ENCODE measurements at regions not wholly inside any gene's neighbourhood (a gene's known extent, or its start where the extent isn't known, plus 50 kb on each side); places are given as distances from the start of the nearest gene placed in this dataset.
A peak's percentile ranks its signal among the peaks of the same experiment; 100 is the strongest.

GRCh38 chr14:58829594-58829993 lies 191.8 kb downstream of the DACT1 start (continued):
- no peak for TF ChIP-seq ZNF615 (CRISPR knock-in tag; IDR thresholded peaks at IDR 0.05; ENCODE audit: borderline replicate concordance)
- TF ChIP-seq ZNF232 (CRISPR knock-in tag; IDR thresholded peaks at IDR 0.05; ENCODE audit: borderline replicate concordance): no peak
- TF ChIP-seq SOX5 (CRISPR knock-in tag; IDR thresholded peaks at IDR 0.05; ENCODE audit: borderline replicate concordance): peak; percentile 49; the same call in 1 of the 2 replicates
- no peak for TF ChIP-seq ZNF503 (CRISPR knock-in tag; IDR thresholded peaks at IDR 0.05)
- TF ChIP-seq ATF6 (CRISPR knock-in tag; conservative IDR thresholded peaks at IDR 0.05): no peak
- TF ChIP-seq ZNF577 (CRISPR knock-in tag; IDR thresholded peaks at IDR 0.05; ENCODE audit: borderline replicate concordance, low read depth): no peak
- TF ChIP-seq MIXL1 (CRISPR knock-in tag; IDR thresholded peaks at IDR 0.05): 0 out of 2 replicates have a peak, but pooled peaks have one; percentile 30
- TF ChIP-seq SRSF9 (IDR thresholded peaks at IDR 0.05; ENCODE audit: borderline replicate concordance, insufficient read depth, low read depth, low read length, poor library complexity, severe bottlenecking): no peak
- 0 out of 2 replicates have a peak, but pooled peaks have one; percentile 45 for TF ChIP-seq FOSL1 (CRISPR knock-in tag; IDR thresholded peaks at IDR 0.05; ENCODE audit: borderline replicate concordance)
- no peak for TF ChIP-seq ZNF660 (CRISPR knock-in tag; IDR thresholded peaks at IDR 0.05; ENCODE audit: borderline replicate concordance, low read depth)
- TF ChIP-seq CEBPB (IDR thresholded peaks at IDR 0.05; ENCODE audit: borderline replicate concordance, low read depth, low read length): peak; percentile 60
- peak; percentile 51 for TF ChIP-seq BCL6 (CRISPR knock-in tag; IDR thresholded peaks at IDR 0.05)
- TF ChIP-seq E2F5 (CRISPR knock-in tag; conservative IDR thresholded peaks at IDR 0.05): no peak

Data from HepG2 (cell line).